Nephron (organoid): ENCODE measurements at regions not wholly inside any gene's neighbourhood (a gene's known extent, or its start where the extent isn't known, plus 50 kb on each side); places are given as distances from the start of the nearest gene placed in this dataset.

Experiments
- H3K27ac Mint-ChIP-seq, 3 experiments: 2 replicates each; pipeline ENCODE4 v1.8.0; 2020; ENCODE audit warnings: mixed read lengths in 3 of 3, mild to moderate bottlenecking in 2 of 3, moderate library complexity in 1 of 3
- H3K27me3 Mint-ChIP-seq: 2 replicates; pipeline ENCODE4 v1.8.0; 2021; ENCODE audit warnings: low read depth, mild to moderate bottlenecking, moderate library complexity, mixed read lengths
- H3K36me3 Mint-ChIP-seq: 2 replicates; pipeline ENCODE4 v1.8.0; 2020; ENCODE audit warnings: low read depth, mixed read lengths
- H3K4me1 Mint-ChIP-seq: 2 replicates; pipeline ENCODE4 v1.8.0; 2020; ENCODE audit warnings: mixed read lengths
- H3K4me3 Mint-ChIP-seq, 3 experiments: 2 replicates each; pipeline ENCODE4 v1.8.0; 2020; ENCODE audit warnings: mild to moderate bottlenecking in 3 of 3, mixed read lengths in 3 of 3, moderate library complexity in 2 of 3
- H3K9me3 Mint-ChIP-seq: 2 replicates; pipeline ENCODE4 v1.8.0; 2020; ENCODE audit warnings: mixed read lengths
- CTCF ChIP-seq, 3 experiments: fragments of 200-600 bp; sonication (generic); IDR thresholded peaks; one replicate each; pipeline ENCODE4 v1.5.0; 2021; ENCODE audit warnings: antibody characterized with exemption in 3 of 3; ENCODE audit not compliant: unreplicated experiment in 3 of 3

GRCh38 chr3:152737021-152737908 is 97.7 kb upstream of the P2RY1 start:
- Mint-ChIP-seq H3K9me3 (no peaks in the 10 kb centered on the region), H3K27ac (no peak overlapping the region)

GRCh38 chr3:152738656-152739055 is 96.3 kb upstream of the P2RY1 start:
- no peaks in the 10 kb centered on the region for H3K9me3 Mint-ChIP-seq
- H3K4me3 Mint-ChIP-seq = no peak overlapping the region
- no peak for TF ChIP-seq CTCF (IDR thresholded peaks at IDR 0.05; ENCODE audit: unreplicated experiment in 3 of 3)
- no peak overlapping the region for H3K27ac Mint-ChIP-seq
- no peaks in the 10 kb centered on the region for H3K27me3 Mint-ChIP-seq
- peaks cover 5% of the 10 kb centered on the region for H3K4me1 Mint-ChIP-seq
- no peaks in the 10 kb centered on the region for H3K36me3 Mint-ChIP-seq

More at GRCh38 chr3:152737021-152737908, 97.7 kb upstream of the P2RY1 start:
- Mint-ChIP-seq H3K4me1 (peaks cover 5% of the 10 kb centered on the region), H3K4me3 (no peak overlapping the region), H3K27me3 (no peaks in the 10 kb centered on the region), H3K36me3 (no peaks in the 10 kb centered on the region)
- TF ChIP-seq CTCF (IDR thresholded peaks at IDR 0.05; ENCODE audit: unreplicated experiment in 3 of 3) = no peak

- no peaks in the 10 kb centered on the region for H3K36me3 Mint-ChIP-seq
- peaks cover 2% of the 10 kb centered on the region for H3K9me3 Mint-ChIP-seq
- peaks cover 5% of the 10 kb centered on the region for H3K4me1 Mint-ChIP-seq
- no peak overlapping the region for H3K27ac Mint-ChIP-seq
- no peak for TF ChIP-seq CTCF (IDR thresholded peaks at IDR 0.05; ENCODE audit: unreplicated experiment in 3 of 3)
- H3K4me3 Mint-ChIP-seq = no peak overlapping the region
- H3K27me3 Mint-ChIP-seq = peaks cover 5% of the 10 kb centered on the region
These were observed 92.3 kb upstream of the P2RY1 start for GRCh38 chr3:152742368-152743347.

- Mint-ChIP-seq H3K27me3 (peaks cover 5% of the 10 kb centered on the region), H3K9me3 (peaks cover 23% of the 10 kb centered on the region), H3K27ac (no peak overlapping the region), H3K36me3 (no peaks in the 10 kb centered on the region), H3K4me1 (no peaks in the 10 kb centered on the region), H3K4me3 (no peak overlapping the region)
- TF ChIP-seq CTCF (IDR thresholded peaks at IDR 0.05; ENCODE audit: unreplicated experiment in 3 of 3) = no peak
These were observed 89.3 kb upstream of the P2RY1 start for GRCh38 chr3:152745646-152746045.

GRCh38 chr3:152754303-152754702 is 80.6 kb upstream of the P2RY1 start:
- Mint-ChIP-seq H3K4me1 (no peaks in the 10 kb centered on the region), H3K36me3 (no peaks in the 10 kb centered on the region), H3K27me3 (no peaks in the 10 kb centered on the region), H3K27ac (no peak overlapping the region), H3K9me3 (peaks cover 17% of the 10 kb centered on the region), H3K4me3 (no peak overlapping the region)
- no peak for TF ChIP-seq CTCF (IDR thresholded peaks at IDR 0.05; ENCODE audit: unreplicated experiment in 3 of 3)
